NK-92 (cell line): ENCODE measurements at regions not wholly inside any gene's neighbourhood (a gene's known extent, or its start where the extent isn't known, plus 50 kb on each side); places are given as distances from the start of the nearest gene placed in this dataset.

Experiments used
- DNase-seq: peaks from one replicate; lab custom pipeline; 2025; ENCODE audit not compliant: unreplicated experiment; lab: John Stamatoyannopoulos, UW

- DNase-seq = no peak
These were observed 128.3 kb upstream of the TRIM2 start for GRCh38 chr4:153075836-153076518.

- no peak for DNase-seq
These were observed 127.4 kb upstream of the TRIM2 start for GRCh38 chr4:153076861-153077260.

DNA sequence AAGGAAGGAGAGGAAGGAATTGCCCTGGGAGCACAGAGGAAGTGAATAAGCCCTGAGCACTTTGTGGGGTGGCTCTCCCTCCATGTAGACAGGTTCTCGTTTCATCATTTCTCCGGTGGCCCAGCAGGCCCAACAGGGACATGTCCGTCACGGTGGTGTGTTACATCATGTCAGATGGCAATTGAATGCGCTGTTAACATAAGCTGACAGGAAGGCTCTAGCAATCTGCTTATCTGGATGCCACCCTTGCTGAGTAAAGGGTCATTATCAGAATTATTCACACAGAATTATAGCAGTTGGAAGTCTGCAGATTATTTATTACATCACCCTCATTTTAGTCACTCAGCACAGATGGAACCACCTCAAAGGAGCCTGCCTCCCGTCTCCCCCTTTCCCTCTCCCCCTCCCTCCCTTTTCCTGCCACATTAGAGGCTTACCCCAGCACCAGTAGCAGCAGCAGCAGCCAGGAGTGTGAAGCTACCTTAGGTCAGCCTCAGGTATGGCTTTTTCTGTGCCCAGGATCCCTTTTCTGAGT is 124.3 kb upstream of the TRIM2 start:
- DNase-seq = no peak

GRCh38 chr4:153081006-153081580 is 123.2 kb upstream of the TRIM2 start:
- DNase-seq = no peak

DNA sequence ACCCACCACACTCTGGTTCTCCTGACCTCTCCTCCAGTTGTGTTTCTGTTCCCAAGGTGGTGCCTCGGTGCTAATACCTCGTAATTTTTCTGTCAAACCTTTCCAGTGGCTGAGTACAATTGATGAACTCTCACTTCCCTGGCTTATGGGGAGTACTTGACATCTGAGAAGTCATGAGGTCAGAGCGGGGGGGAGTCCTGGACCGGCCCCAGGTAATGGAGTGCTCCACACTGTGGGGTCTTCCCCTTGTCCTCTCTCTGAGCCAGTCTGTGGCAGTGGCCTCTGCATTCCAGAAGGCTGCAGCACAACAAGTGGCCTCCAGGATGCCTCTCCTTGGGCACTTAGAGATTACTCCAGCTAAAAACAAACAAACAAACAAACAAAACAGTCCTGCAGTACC is 122.5 kb upstream of the TRIM2 start:
- no peak for DNase-seq

DNA sequence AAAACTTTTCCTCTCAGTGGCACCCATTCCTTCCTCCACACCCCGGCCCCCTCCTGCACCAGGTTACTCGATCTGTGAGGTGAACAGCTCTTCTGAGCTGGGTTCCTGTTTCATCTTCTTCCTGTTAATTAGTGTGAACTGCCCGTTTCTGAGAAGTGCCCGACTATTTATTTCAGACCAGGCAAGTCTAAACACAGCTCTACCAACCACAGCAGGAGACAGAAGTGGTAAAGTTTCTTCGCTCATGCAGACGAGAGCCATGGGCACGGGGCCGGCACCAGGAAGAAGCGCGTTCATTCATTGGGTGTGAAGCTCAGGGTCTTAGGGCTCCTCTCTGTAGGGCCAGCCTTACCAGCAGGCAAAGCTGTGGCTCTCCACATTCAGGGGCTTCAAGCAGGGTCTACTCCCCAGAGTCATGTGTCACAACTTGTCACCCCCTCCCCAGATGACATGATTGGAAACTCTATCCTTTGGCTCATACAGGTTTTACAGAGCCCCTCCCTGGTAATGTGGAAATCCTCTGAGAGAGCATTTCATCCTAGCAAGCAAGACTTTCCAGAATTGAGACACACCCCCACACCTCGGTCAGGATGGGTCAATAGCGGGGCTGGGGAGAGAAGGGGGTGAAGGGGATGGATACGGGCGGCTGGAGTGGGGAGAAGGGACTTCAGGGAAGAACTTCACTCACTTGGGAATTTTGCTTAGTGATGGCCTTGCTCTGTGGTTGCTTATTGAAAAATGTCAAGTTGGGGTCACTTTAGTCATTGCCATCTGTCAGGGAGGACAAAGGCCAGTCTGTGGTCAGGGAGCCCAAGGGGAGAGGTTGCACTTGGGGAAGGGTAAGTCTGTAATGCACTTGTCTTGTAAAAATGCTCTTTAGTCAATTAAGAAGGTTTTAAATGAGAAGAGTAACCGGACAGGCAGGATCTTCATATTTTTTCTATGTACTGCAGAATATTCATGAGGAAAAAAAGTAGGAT is 121.6 kb upstream of the TRIM2 start:
- no peak for DNase-seq

DNA sequence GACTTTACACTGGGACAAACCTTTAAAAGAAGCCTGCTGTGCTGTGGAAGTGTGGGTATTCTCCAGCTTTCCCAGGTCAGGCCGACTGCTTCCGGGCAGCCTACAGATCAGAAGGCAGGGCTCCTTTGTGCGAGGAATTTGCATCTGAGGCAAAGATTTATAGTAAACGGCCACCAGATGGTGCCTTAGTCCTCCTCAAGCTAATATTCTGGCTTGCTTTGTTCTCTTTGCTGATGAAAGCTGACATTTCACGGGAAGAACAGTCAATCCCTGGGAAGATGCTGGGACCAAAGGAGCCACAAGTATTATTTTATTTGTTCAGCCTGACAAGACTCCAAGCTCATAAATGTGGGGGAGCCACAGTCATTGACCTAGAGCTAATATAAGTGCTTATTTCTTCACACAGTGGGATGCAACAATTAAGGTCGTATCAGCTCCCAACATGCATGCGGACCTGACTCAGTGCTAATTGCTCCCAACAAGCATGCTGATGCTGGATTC is 120.7 kb upstream of the TRIM2 start:
- no peak for DNase-seq

DNA sequence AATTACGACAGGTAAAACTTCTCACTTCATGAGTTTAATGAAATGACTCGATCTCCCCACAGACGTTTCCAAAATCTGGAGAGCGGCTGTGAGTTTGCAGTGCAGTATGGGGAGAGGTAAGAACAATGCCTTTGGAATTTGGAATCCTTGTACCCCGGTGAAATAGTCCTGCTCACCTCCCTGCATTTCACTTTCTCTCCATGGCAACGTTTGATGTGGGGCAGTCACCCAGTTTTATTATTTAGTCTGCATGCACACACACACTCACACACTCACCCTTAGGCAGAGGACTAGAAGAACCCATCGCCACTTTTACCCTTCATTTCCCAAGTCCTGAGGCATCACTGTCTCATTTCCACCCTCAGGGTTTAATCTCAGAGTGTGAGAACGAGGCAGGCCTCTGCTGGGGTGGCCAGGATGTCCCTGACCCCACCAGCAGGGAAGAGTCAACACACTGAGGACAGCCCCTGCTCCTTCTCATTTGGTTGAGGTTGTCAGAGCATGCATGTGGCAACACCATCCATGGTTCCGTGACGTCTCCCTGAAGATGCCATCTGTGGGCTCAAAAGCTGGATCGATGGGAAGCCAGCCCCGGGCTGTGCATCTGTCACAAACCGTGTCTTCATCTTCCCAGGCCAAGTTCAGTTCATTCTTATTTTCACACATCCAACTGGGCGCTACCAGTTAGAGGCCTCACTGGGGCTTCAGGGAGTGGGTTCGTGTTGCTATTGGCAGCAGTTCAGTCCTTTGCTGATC is 119.8 kb upstream of the TRIM2 start:
- no peak for DNase-seq

GRCh38 chr4:153084980-153085630 is 119.1 kb upstream of the TRIM2 start:
- peak; percentile 6 for DNase-seq

DNA sequence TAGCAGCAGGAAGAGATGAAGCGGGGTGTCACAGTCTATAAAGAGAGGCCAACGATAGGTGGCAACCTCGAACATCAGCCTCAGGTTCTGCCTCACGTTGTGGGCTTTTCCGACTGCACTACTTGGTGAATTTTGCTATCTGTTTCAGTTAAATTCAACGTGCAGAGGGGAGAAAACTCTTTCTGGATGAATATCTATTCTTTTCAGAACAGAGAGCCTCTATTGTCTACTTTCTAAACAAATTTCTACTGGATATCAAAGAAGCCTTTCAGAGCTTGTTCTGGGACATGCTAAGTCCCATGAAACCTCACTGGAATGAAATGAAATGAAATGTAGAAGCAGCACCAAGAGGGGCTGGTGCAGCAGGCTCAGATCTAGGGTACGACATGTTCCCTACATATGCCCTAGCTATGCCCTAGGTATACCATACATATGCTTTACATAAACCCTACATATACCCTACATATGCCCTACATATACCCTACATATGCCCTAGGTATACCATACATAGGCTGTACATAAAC is 116.5 kb upstream of the TRIM2 start:
- no peak for DNase-seq

GRCh38 chr4:153089742-153090141 is 114.5 kb upstream of the TRIM2 start:
- DNase-seq = no peak

GRCh38 chr4:153090181-153090580 is 114.1 kb upstream of the TRIM2 start:
- DNase-seq = no peak

- no peak for DNase-seq
These were observed 113.4 kb upstream of the TRIM2 start for GRCh38 chr4:153090670-153091385.

GRCh38 chr4:153093396-153093795 is 110.8 kb upstream of the TRIM2 start:
- DNase-seq = no peak

GRCh38 chr4:153093802-153094201 is 110.4 kb upstream of the TRIM2 start:
- no peak for DNase-seq

- no peak for DNase-seq
These were observed 109.8 kb upstream of the TRIM2 start for GRCh38 chr4:153094435-153094834.

GRCh38 chr4:153095448-153096204 is 108.6 kb upstream of the TRIM2 start:
- no peak for DNase-seq

GRCh38 chr4:153096344-153096743 is 107.9 kb upstream of the TRIM2 start:
- DNase-seq = no peak

GRCh38 chr4:153098427-153098826 is 105.8 kb upstream of the TRIM2 start:
- no peak for DNase-seq
